A172 (cell line): ENCODE measurements at regions not wholly inside any gene's neighbourhood (a gene's known extent, or its start where the extent isn't known, plus 50 kb on each side); places are given as distances from the start of the nearest gene placed in this dataset.

Experiments
- DNase-seq: peaks from one replicate; pipeline ENCODE4 v3.0.0-alpha.2; 2015; ENCODE audit warnings: low spot score

- no peak for DNase-seq
Observed at GRCh38 chr2:22483036-22483435, 901.9 kb upstream of the KLHL29 start.

- no peak for DNase-seq
Observed at GRCh38 chr2:22485486-22485885, 899.5 kb upstream of the KLHL29 start.

GRCh38 chr2:22486343-22486742, 898.6 kb upstream of the KLHL29 start:
- no peak for DNase-seq

GRCh38 chr2:22487036-22487435, 897.9 kb upstream of the KLHL29 start:
- no peak for DNase-seq

GRCh38 chr2:22487541-22487940, 897.4 kb upstream of the KLHL29 start:
- DNase-seq, result no peak

GRCh38 chr2:22491442-22491841, 893.5 kb upstream of the KLHL29 start:
- no peak for DNase-seq

- DNase-seq, result no peak
Observed at GRCh38 chr2:22494156-22494555, 890.8 kb upstream of the KLHL29 start.

GRCh38 chr2:22497064-22497463, 887.9 kb upstream of the KLHL29 start:
- no peak for DNase-seq

- no peak for DNase-seq
Observed at GRCh38 chr2:22497789-22498188, 887.2 kb upstream of the KLHL29 start.

- DNase-seq, result no peak
Observed at GRCh38 chr2:22499082-22499839, 885.7 kb upstream of the KLHL29 start.

GRCh38 chr2:22500555-22500935, 884.4 kb upstream of the KLHL29 start:
- DNase-seq, result no peak

GRCh38 chr2:22501851-22502250, 883.1 kb upstream of the KLHL29 start:
- DNase-seq, result no peak

GRCh38 chr2:22513563-22513962, 871.4 kb upstream of the KLHL29 start:
- DNase-seq, result no peak

- DNase-seq, result no peak
Observed at GRCh38 chr2:22517141-22517540, 867.8 kb upstream of the KLHL29 start.

- no peak for DNase-seq
Observed at GRCh38 chr2:22518641-22519040, 866.3 kb upstream of the KLHL29 start.

GRCh38 chr2:22520369-22521288, 864.4 kb upstream of the KLHL29 start:
- no peak for DNase-seq

- DNase-seq, result no peak
Observed at GRCh38 chr2:22521620-22522019, 863.4 kb upstream of the KLHL29 start.

- no peak for DNase-seq
Observed at GRCh38 chr2:22525681-22526080, 859.3 kb upstream of the KLHL29 start.

GRCh38 chr2:22530131-22530530, 854.8 kb upstream of the KLHL29 start:
- DNase-seq, result no peak

- DNase-seq, result peak; percentile 58
Observed at GRCh38 chr2:22536133-22536532, 848.8 kb upstream of the KLHL29 start.

- no peak for DNase-seq
Observed at GRCh38 chr2:22554453-22554852, 830.5 kb upstream of the KLHL29 start.

- no peak for DNase-seq
Observed at GRCh38 chr2:22557406-22557805, 827.6 kb upstream of the KLHL29 start.

GRCh38 chr2:22560021-22560420, 825.0 kb upstream of the KLHL29 start:
- DNase-seq, result no peak
